Memory B cell (primary cell): ENCODE measurements at regions not wholly inside any gene's neighbourhood (a gene's known extent, or its start where the extent isn't known, plus 50 kb on each side); places are given as distances from the start of the nearest gene placed in this dataset.

ENCODE experiments used
- ATAC-seq: fragments of 150-1000 bp; cut with Tn5 transposase; 2 replicates; pipeline ENCODE4 v1.10.0; 2021; ENCODE audit warnings: low read depth, mild to moderate bottlenecking, moderate library complexity
- DNase-seq, 2 donors: peaks; one replicate each; pipeline ENCODE4 v3.0.0; 2022; ENCODE audit warnings: low spot score in 2 of 2
- H3K27ac Mint-ChIP-seq: one replicate; pipeline ENCODE4 v1.8.0; 2022; ENCODE audit warnings: mild to moderate bottlenecking, moderate library complexity, mixed read lengths
- H3K27me3 Mint-ChIP-seq: one replicate; pipeline ENCODE4 v1.8.0; 2022; ENCODE audit warnings: mixed read lengths
- H3K36me3 Mint-ChIP-seq: one replicate; pipeline ENCODE4 v1.8.0; 2022; ENCODE audit warnings: mild to moderate bottlenecking, mixed read lengths
- H3K4me1 Mint-ChIP-seq: one replicate; pipeline ENCODE4 v1.8.0; 2022; ENCODE audit warnings: mixed read lengths
- H3K4me3 Mint-ChIP-seq: one replicate; pipeline ENCODE4 v1.8.0; 2022; ENCODE audit warnings: mild to moderate bottlenecking, moderate library complexity, mixed read lengths
- H3K9me3 Mint-ChIP-seq: one replicate; pipeline ENCODE4 v1.8.0; 2022; ENCODE audit warnings: mixed read lengths

GRCh38 chr18:38571651-38572050 lies 1006.1 kb upstream of the CELF4 start:
- H3K9me3 Mint-ChIP-seq: peaks cover 2% of the 10 kb centered on the region
- no peak overlapping the region for H3K27ac Mint-ChIP-seq
- H3K36me3 Mint-ChIP-seq: no peaks in the 10 kb centered on the region
- no peaks in the 10 kb centered on the region for H3K27me3 Mint-ChIP-seq
- no peaks in the 10 kb centered on the region for H3K4me1 Mint-ChIP-seq
- no peak overlapping the region for H3K4me3 Mint-ChIP-seq
- no peak for DNase-seq
- no peak for ATAC-seq

GRCh38 chr18:38565513-38565912 lies 999.9 kb upstream of the CELF4 start:
- H3K27me3 Mint-ChIP-seq: no peaks in the 10 kb centered on the region
- no peaks in the 10 kb centered on the region for H3K4me1 Mint-ChIP-seq
- peaks cover 3% of the 10 kb centered on the region for H3K9me3 Mint-ChIP-seq
- H3K27ac Mint-ChIP-seq: no peak overlapping the region
- ATAC-seq (no peak), DNase-seq (no peak)
- H3K4me3 Mint-ChIP-seq: no peak overlapping the region
- H3K36me3 Mint-ChIP-seq: no peaks in the 10 kb centered on the region

GRCh38 chr18:38563396-38563980 lies 997.9 kb upstream of the CELF4 start:
- ATAC-seq (no peak), DNase-seq (no peak)
- Mint-ChIP-seq H3K4me3 (no peak overlapping the region), H3K36me3 (no peaks in the 10 kb centered on the region), H3K4me1 (no peaks in the 10 kb centered on the region), H3K9me3 (peaks cover 4% of the 10 kb centered on the region), H3K27me3 (no peaks in the 10 kb centered on the region), H3K27ac (no peak overlapping the region)

- DNase-seq (no peak), ATAC-seq (no peak)
- Mint-ChIP-seq H3K27ac (no peak overlapping the region), H3K36me3 (no peaks in the 10 kb centered on the region), H3K9me3 (peaks cover 4% of the 10 kb centered on the region), H3K4me3 (no peak overlapping the region), H3K4me1 (no peaks in the 10 kb centered on the region), H3K27me3 (no peaks in the 10 kb centered on the region)
Observed at GRCh38 chr18:38557006-38557405, 991.4 kb upstream of the CELF4 start.

GRCh38 chr18:38552732-38553321 lies 987.2 kb upstream of the CELF4 start:
- Mint-ChIP-seq H3K4me1 (no peaks in the 10 kb centered on the region), H3K9me3 (peaks cover 1% of the 10 kb centered on the region), H3K4me3 (no peak overlapping the region), H3K27ac (no peak overlapping the region), H3K36me3 (no peaks in the 10 kb centered on the region), H3K27me3 (no peaks in the 10 kb centered on the region)
- no peak for DNase-seq
- ATAC-seq: no peak

GRCh38 chr18:38551881-38552280 lies 986.3 kb upstream of the CELF4 start:
- no peaks in the 10 kb centered on the region for H3K27me3 Mint-ChIP-seq
- H3K4me1 Mint-ChIP-seq: no peaks in the 10 kb centered on the region
- no peak for ATAC-seq
- H3K9me3 Mint-ChIP-seq: peaks cover 1% of the 10 kb centered on the region
- H3K27ac Mint-ChIP-seq: no peak overlapping the region
- no peaks in the 10 kb centered on the region for H3K36me3 Mint-ChIP-seq
- no peak for DNase-seq
- no peak overlapping the region for H3K4me3 Mint-ChIP-seq

GRCh38 chr18:38545071-38545470 lies 979.5 kb upstream of the CELF4 start:
- DNase-seq (no peak), ATAC-seq (no peak)
- Mint-ChIP-seq H3K27me3 (no peaks in the 10 kb centered on the region), H3K27ac (no peak overlapping the region), H3K4me1 (no peaks in the 10 kb centered on the region), H3K36me3 (no peaks in the 10 kb centered on the region), H3K4me3 (no peak overlapping the region), H3K9me3 (no peaks in the 10 kb centered on the region)

- ATAC-seq (no peak), DNase-seq (no peak)
- no peak overlapping the region for H3K27ac Mint-ChIP-seq
- H3K9me3 Mint-ChIP-seq: peaks cover 6% of the 10 kb centered on the region
- no peak overlapping the region for H3K4me3 Mint-ChIP-seq
- no peaks in the 10 kb centered on the region for H3K27me3 Mint-ChIP-seq
- no peaks in the 10 kb centered on the region for H3K4me1 Mint-ChIP-seq
- no peaks in the 10 kb centered on the region for H3K36me3 Mint-ChIP-seq
Observed at GRCh38 chr18:38539856-38540255, 974.3 kb upstream of the CELF4 start.

- H3K36me3 Mint-ChIP-seq: no peaks in the 10 kb centered on the region
- ATAC-seq (no peak), DNase-seq (no peak)
- no peaks in the 10 kb centered on the region for H3K4me1 Mint-ChIP-seq
- H3K27me3 Mint-ChIP-seq: no peaks in the 10 kb centered on the region
- peaks cover 6% of the 10 kb centered on the region for H3K9me3 Mint-ChIP-seq
- H3K27ac Mint-ChIP-seq: no peak overlapping the region
- no peak overlapping the region for H3K4me3 Mint-ChIP-seq
Observed at GRCh38 chr18:38539371-38539770, 973.8 kb upstream of the CELF4 start.

GRCh38 chr18:38534073-38534472 lies 968.5 kb upstream of the CELF4 start:
- DNase-seq: no peak
- H3K4me1 Mint-ChIP-seq: no peaks in the 10 kb centered on the region
- no peak overlapping the region for H3K4me3 Mint-ChIP-seq
- no peak overlapping the region for H3K27ac Mint-ChIP-seq
- peaks cover 9% of the 10 kb centered on the region for H3K9me3 Mint-ChIP-seq
- no peaks in the 10 kb centered on the region for H3K27me3 Mint-ChIP-seq
- no peak for ATAC-seq
- no peaks in the 10 kb centered on the region for H3K36me3 Mint-ChIP-seq

GRCh38 chr18:38526922-38527321 lies 961.3 kb upstream of the CELF4 start:
- Mint-ChIP-seq H3K4me3 (no peak overlapping the region), H3K27ac (no peak overlapping the region), H3K36me3 (no peaks in the 10 kb centered on the region), H3K9me3 (peaks cover 3% of the 10 kb centered on the region), H3K4me1 (no peaks in the 10 kb centered on the region), H3K27me3 (no peaks in the 10 kb centered on the region)
- no peak for ATAC-seq
- no peak for DNase-seq

- H3K4me1 Mint-ChIP-seq: no peaks in the 10 kb centered on the region
- H3K27me3 Mint-ChIP-seq: no peaks in the 10 kb centered on the region
- DNase-seq: no peak
- no peak for ATAC-seq
- H3K9me3 Mint-ChIP-seq: peaks cover 1% of the 10 kb centered on the region
- no peak overlapping the region for H3K4me3 Mint-ChIP-seq
- no peak overlapping the region for H3K27ac Mint-ChIP-seq
- H3K36me3 Mint-ChIP-seq: no peaks in the 10 kb centered on the region
Observed at GRCh38 chr18:38525039-38525438, 959.4 kb upstream of the CELF4 start.

GRCh38 chr18:38520786-38521185 lies 955.2 kb upstream of the CELF4 start:
- no peak for ATAC-seq
- no peak for DNase-seq
- Mint-ChIP-seq H3K27me3 (no peaks in the 10 kb centered on the region), H3K4me3 (no peak overlapping the region), H3K4me1 (no peaks in the 10 kb centered on the region), H3K36me3 (no peaks in the 10 kb centered on the region), H3K9me3 (peaks cover 1% of the 10 kb centered on the region), H3K27ac (no peak overlapping the region)

- H3K27ac Mint-ChIP-seq: no peak overlapping the region
- no peaks in the 10 kb centered on the region for H3K36me3 Mint-ChIP-seq
- no peak for DNase-seq
- H3K4me1 Mint-ChIP-seq: no peaks in the 10 kb centered on the region
- peaks cover 5% of the 10 kb centered on the region for H3K9me3 Mint-ChIP-seq
- no peaks in the 10 kb centered on the region for H3K27me3 Mint-ChIP-seq
- H3K4me3 Mint-ChIP-seq: no peak overlapping the region
- no peak for ATAC-seq
Observed at GRCh38 chr18:38502539-38502938, 936.9 kb upstream of the CELF4 start.

GRCh38 chr18:38497266-38497665 lies 931.7 kb upstream of the CELF4 start:
- ATAC-seq: no peak
- no peaks in the 10 kb centered on the region for H3K27me3 Mint-ChIP-seq

More at GRCh38 chr18:38497266-38497665, 931.7 kb upstream of the CELF4 start:
- H3K9me3 Mint-ChIP-seq: peaks cover 3% of the 10 kb centered on the region
- H3K4me1 Mint-ChIP-seq: no peaks in the 10 kb centered on the region
- H3K27ac Mint-ChIP-seq: no peak overlapping the region
- DNase-seq: no peak
- no peaks in the 10 kb centered on the region for H3K36me3 Mint-ChIP-seq
- no peak overlapping the region for H3K4me3 Mint-ChIP-seq
